IMR-90 (cell line): ENCODE measurements at regions not wholly inside any gene's neighbourhood (a gene's known extent, or its start where the extent isn't known, plus 50 kb on each side); places are given as distances from the start of the nearest gene placed in this dataset.

ENCODE experiments used
- ATAC-seq: fragments of 200-7000 bp; cut with Tn5 transposase; 2 replicates; pipeline ENCODE4 v1.9.1; 2020; ENCODE audit warnings: low read depth, mild to moderate bottlenecking, moderate library complexity
- BruUV-seq: library from RNA; stranded (reverse); fragments of 400-500 nt; replicated peaks from 2 replicates; lab custom pipeline; 2021; lab: Mats Ljungman, UMichigan
- CTCF ChIA-PET: fragments of 300-600 bp; formaldehyde crosslinking; extraction: SDS; loops from one replicate; lab custom pipeline; 2021; ENCODE audit warnings: antibody characterized with exemption; lab: Yijun Ruan, JAX
- POLR2A ChIA-PET: fragments of 300-600 bp; sonication (Branson Sonifier 250); formaldehyde crosslinking; loops from one replicate; lab custom pipeline; 2022; ENCODE audit warnings: antibody characterized with exemption; ENCODE audit not compliant: unreplicated experiment; lab: Charles Lee
- DNase-seq: peaks from one replicate; pipeline ENCODE4 v3.0.0; 2013
- H2AFZ ChIP-seq: replicated peaks from 2 replicates; pipeline ENCODE3; 2013; ENCODE audit warnings: low read length, mild to moderate bottlenecking; ENCODE audit not compliant: poor library complexity
- H2AK5ac ChIP-seq: 2 replicates; pipeline ENCODE4 v1.6.1; 2013; ENCODE audit warnings: low read depth, low read length, inconsistent platforms
- H2AK9ac ChIP-seq: replicated peaks from 2 replicates; pipeline ENCODE3; 2013; ENCODE audit warnings: mild to moderate bottlenecking, low read depth, low read length, moderate library complexity; ENCODE audit not compliant: poor library complexity
- H2BK120ac ChIP-seq: 2 replicates; pipeline ENCODE4 v1.6.1; 2013; ENCODE audit warnings: low read depth, low read length, inconsistent platforms
- H2BK15ac ChIP-seq: 3 replicates; pipeline ENCODE4 v1.6.1; 2013; ENCODE audit warnings: low read depth, low read length, inconsistent platforms
- H2BK20ac ChIP-seq: 2 replicates; pipeline ENCODE4 v1.6.1; 2013; ENCODE audit warnings: low read depth, mild to moderate bottlenecking, inconsistent platforms, low read length, moderate library complexity
- H2BK5ac ChIP-seq: 2 replicates; pipeline ENCODE4 v1.6.1; 2013; ENCODE audit warnings: mild to moderate bottlenecking, low read depth, low read length, inconsistent platforms; ENCODE audit not compliant: poor library complexity, severe bottlenecking
- H3K14ac ChIP-seq: replicated peaks from 2 replicates; pipeline ENCODE4 v1.6.1; 2013; ENCODE audit warnings: low read depth, low read length, inconsistent platforms
- H3K18ac ChIP-seq: 2 replicates; pipeline ENCODE4 v1.6.1; 2013; ENCODE audit warnings: low read depth, low read length, control low read depth
- H3K23ac ChIP-seq: 2 replicates; pipeline ENCODE4 v1.6.1; 2013; ENCODE audit warnings: low read depth, low read length, inconsistent platforms
- H3K27ac ChIP-seq: 2 replicates; pipeline ENCODE4 v1.5.1; 2013; ENCODE audit warnings: mild to moderate bottlenecking, control low read depth, low read length; ENCODE audit not compliant: insufficient read depth
- H3K27me3 ChIP-seq: 2 replicates; pipeline ENCODE4 v1.6.1; 2013; ENCODE audit warnings: low read length; ENCODE audit not compliant: control insufficient read depth, insufficient read depth
- H3K36me3 ChIP-seq: 2 replicates; pipeline ENCODE4 v1.6.1; 2013; ENCODE audit warnings: low read length, mixed read lengths; ENCODE audit not compliant: control insufficient read depth, insufficient read depth
- H3K4ac ChIP-seq: 2 replicates; pipeline ENCODE4 v1.6.1; 2013; ENCODE audit warnings: low read depth, low read length, inconsistent platforms
- H3K4me1 ChIP-seq: 2 replicates; pipeline ENCODE4 v1.6.1; 2013; ENCODE audit warnings: low read length, mixed read lengths; ENCODE audit not compliant: control insufficient read depth, insufficient read depth
- H3K4me2 ChIP-seq: 2 replicates; pipeline ENCODE4 v1.6.1; 2013; ENCODE audit warnings: low read depth, mild to moderate bottlenecking, control low read depth, low read length, moderate library complexity
- H3K4me3 ChIP-seq: 2 replicates; pipeline ENCODE4 v1.5.1; 2013; ENCODE audit warnings: low read depth, mild to moderate bottlenecking, control low read depth, low read length, moderate library complexity; ENCODE audit not compliant: insufficient read depth
- H3K56ac ChIP-seq: 2 replicates; pipeline ENCODE4 v1.6.1; 2013; ENCODE audit warnings: low read length, inconsistent platforms; ENCODE audit not compliant: insufficient read depth; ENCODE audit errors: extremely low read depth
- H3K79me1 ChIP-seq, 2 experiments: 2 replicates each; pipeline ENCODE4 v1.6.1; 2013; ENCODE audit warnings: low read length in 2 of 2, inconsistent platforms in 1 of 2, low read depth in 1 of 2
- H3K9ac ChIP-seq: 2 replicates; pipeline ENCODE4 v1.6.1; 2013; ENCODE audit warnings: low read depth, low read length, control low read depth
- H3K9me1 ChIP-seq: 2 replicates; pipeline ENCODE4 v1.6.1; 2013; ENCODE audit warnings: low read length, inconsistent platforms; ENCODE audit not compliant: insufficient read depth
- H3K9me3 ChIP-seq: 2 replicates; pipeline ENCODE4 v1.6.1; 2013; ENCODE audit warnings: low read length; ENCODE audit not compliant: control insufficient read depth, insufficient read depth
- H4K20me1 ChIP-seq: 2 replicates; pipeline ENCODE4 v1.6.1; 2013; ENCODE audit warnings: low read length, inconsistent platforms; ENCODE audit not compliant: insufficient read depth
- H4K5ac ChIP-seq: 2 replicates; pipeline ENCODE4 v1.6.1; 2013; ENCODE audit warnings: mild to moderate bottlenecking, low read depth, low read length, control low read depth
- H4K8ac ChIP-seq, 2 experiments: 2 replicates each; pipeline ENCODE4 v1.6.1; 2013; ENCODE audit warnings: low read depth in 2 of 2, low read length in 2 of 2, control low read depth in 1 of 2, inconsistent platforms in 1 of 2
- H4K91ac ChIP-seq: 2 replicates; pipeline ENCODE4 v1.6.1; 2013; ENCODE audit warnings: low read depth, low read length, inconsistent platforms; ENCODE audit not compliant: insufficient read depth
- CEBPB ChIP-seq: IDR thresholded peaks from 2 replicates; pipeline ENCODE4 v1.6.1; 2012; ENCODE audit warnings: low read depth, low read length, improper control_type of control experiment
- ELK1 ChIP-seq: fragments of 150-350 bp; IDR thresholded peaks from 2 replicates; pipeline ENCODE4 v1.6.1; 2016; ENCODE audit warnings: low read depth, mild to moderate bottlenecking, low read length, moderate library complexity, borderline replicate concordance
- MAZ ChIP-seq: IDR thresholded peaks from 2 replicates; pipeline ENCODE4 v1.6.1; 2012; ENCODE audit warnings: low read depth, mild to moderate bottlenecking, low read length, improper control_type of control experiment, moderate library complexity, borderline replicate concordance
- MXI1 ChIP-seq: IDR thresholded peaks from 2 replicates; pipeline ENCODE4 v1.6.1; 2012; ENCODE audit warnings: low read depth, mild to moderate bottlenecking, low read length, moderate library complexity, borderline replicate concordance
- POLR2A ChIP-seq: IDR thresholded peaks from 2 replicates; pipeline ENCODE4 v1.6.1; 2012; ENCODE audit warnings: mild to moderate bottlenecking, low read depth, low read length
- RAD21 ChIP-seq: IDR thresholded peaks from 2 replicates; pipeline ENCODE4 v1.6.1; 2012; ENCODE audit warnings: low read length, improper control_type of control experiment
- RCOR1 ChIP-seq: IDR thresholded peaks from 2 replicates; pipeline ENCODE4 v1.6.1; 2012; ENCODE audit warnings: mild to moderate bottlenecking, low read length, improper control_type of control experiment; ENCODE audit not compliant: insufficient replicate concordance
- RFX5 ChIP-seq: IDR thresholded peaks from 2 replicates; pipeline ENCODE4 v1.8.0; 2012; ENCODE audit warnings: low read depth, mild to moderate bottlenecking, low read length, moderate library complexity
- WGBS, 2 experiments: methylation state at CpG; one replicate each; pipeline versions ENCODE4 v1.1.5 to v1.1.7; 2013; ENCODE audit warnings: missing lambda C conversion rate in 2 of 2; ENCODE audit not compliant: insufficient read length in 1 of 2; ENCODE audit errors: extremely low coverage in 2 of 2; 5-methylcytosine and 5-hydroxymethylcytosine counted together
- dilution Hi-C: fragments of 300-500 bp; cut with HindIII; formaldehyde crosslinking; loops from one replicate; pipeline ENCODE4 v1.14.3; 2018; ENCODE audit warnings: low sequenced_read_pairs; ENCODE audit not compliant: unreplicated experiment
- in situ Hi-C: fragments of 300-500 bp; cut with MboI; formaldehyde crosslinking; loops from 3 replicates; pipeline ENCODE4 v1.14.3; 2019; ENCODE audit warnings: low sequenced_read_pairs, inconsistent platforms, mixed read lengths
- intact Hi-C: fragments of 100-400 bp; cut with micrococcal nuclease; formaldehyde crosslinking; loops from 2 replicates; pipeline ENCODE4 v1.10.0; 2022

GRCh38 chr16:86077243-86077940, 178.4 kb downstream of the IRF8 start (continued):
- no peak for TF ChIP-seq MAZ

GRCh38 chr16:86078121-86078600, 179.2 kb downstream of the IRF8 start:
- H3K23ac ChIP-seq: no peak overlapping the region
- H3K27ac ChIP-seq: no peak overlapping the region
- no peak overlapping the region for H2BK15ac ChIP-seq
- in situ Hi-C loops (loop anchor here (5.0 to 10.0 kb wide), 3 partner anchors 147 to 317 kb away; no protein-coding TSS in a partner anchor), dilution Hi-C loops (no loop called here), intact Hi-C loops (loop anchor here (10.0 kb wide), 1 partner anchor 287 kb away; no protein-coding TSS in a partner anchor)
- ATAC-seq (no peak), DNase-seq (no peak)
- peaks cover 6 to 29% of the 10 kb centered on the region in 2 experiments; a peak in 3 of 4 replicates for H3K79me1 ChIP-seq
- no peaks in the 10 kb centered on the region for H3K36me3 ChIP-seq
- no peak overlapping the region for H3K4ac ChIP-seq
- no peak overlapping the region; the same call in 1 of the 2 replicates for H2AK5ac ChIP-seq
- H3K9me3 ChIP-seq: no peaks in the 10 kb centered on the region
- CTCF ChIA-PET: no interaction called here
- no peaks in the 10 kb centered on the region for H3K27me3 ChIP-seq
- H3K56ac ChIP-seq: no peak overlapping the region
- H4K20me1 ChIP-seq: no peaks in the 10 kb centered on the region
- H2BK120ac ChIP-seq: no peak overlapping the region
- H4K5ac ChIP-seq: no peak overlapping the region
- no peak overlapping the region for H3K4me2 ChIP-seq
- H2BK20ac ChIP-seq: peak overlapping the region; percentile 3
- H2BK5ac ChIP-seq: no peak overlapping the region
- 75% methylated on average over 15 of the region's 18 CpGs; no CpG with 5 or more reads in 1 of the 2 experiments for WGBS, 2 experiments
- BruUV-seq: no TSS peak
- no peak overlapping the region for H4K8ac ChIP-seq
- no peak overlapping the region for H3K9ac ChIP-seq
- peaks cover 18% of the 10 kb centered on the region for H3K4me1 ChIP-seq
- H3K9me1 ChIP-seq: peaks cover 24% of the 10 kb centered on the region
- no peak overlapping the region for H3K14ac ChIP-seq
- peak overlapping the region; percentile 12 for H2AFZ ChIP-seq
- no peak overlapping the region for H3K18ac ChIP-seq
- no peak overlapping the region; the same call in 1 of the 2 replicates for H4K91ac ChIP-seq
- H3K4me3 ChIP-seq: no peak overlapping the region
- TF ChIP-seq ELK1 (no peak), RAD21 (no peak), RCOR1 (no peak), RFX5 (no peak), MXI1 (no peak), POLR2A (no peak), CEBPB (no peak)
- POLR2A ChIA-PET: no interaction called here
- no peak overlapping the region for H2AK9ac ChIP-seq
